AG04449 (cell line): ENCODE measurements at regions not wholly inside any gene's neighbourhood (a gene's known extent, or its start where the extent isn't known, plus 50 kb on each side); places are given as distances from the start of the nearest gene placed in this dataset.
"Not testable (repeated sequence)": the region's sequence is repeated elsewhere in the genome, so short reads cannot be mapped to it uniquely, and the experiment has no call there.

Experiments
- CTCF ChIA-PET: fragments of 350-600 bp; formaldehyde crosslinking; extraction: SDS; loops from one replicate; lab custom pipeline; 2021; ENCODE audit warnings: antibody characterized with exemption; lab: Yijun Ruan, JAX
- POLR2A ChIA-PET: fragments of 400-600, 350-600 bp; formaldehyde crosslinking; extraction: SDS; loops from one replicate; lab custom pipeline; 2020; ENCODE audit warnings: antibody characterized with exemption, inconsistent platforms; lab: Yijun Ruan, JAX
- DNase-seq: peaks from one replicate; pipeline ENCODE4 v3.0.0-alpha.2; 2010; ENCODE audit warnings: low read depth, low spot score
- H3K4me3 ChIP-seq: 2 replicates; pipeline ENCODE4 v1.5.1; 2011; ENCODE audit warnings: low read depth, mild to moderate bottlenecking, control low read depth, low read length
- CTCF ChIP-seq: IDR thresholded peaks from one replicate; pipeline ENCODE4 v1.5.1; 2011; ENCODE audit warnings: mild to moderate bottlenecking, moderate library complexity, low read length, control low read depth, inconsistent platforms; ENCODE audit not compliant: insufficient read depth; ENCODE audit errors: missing control alignments

DNA sequence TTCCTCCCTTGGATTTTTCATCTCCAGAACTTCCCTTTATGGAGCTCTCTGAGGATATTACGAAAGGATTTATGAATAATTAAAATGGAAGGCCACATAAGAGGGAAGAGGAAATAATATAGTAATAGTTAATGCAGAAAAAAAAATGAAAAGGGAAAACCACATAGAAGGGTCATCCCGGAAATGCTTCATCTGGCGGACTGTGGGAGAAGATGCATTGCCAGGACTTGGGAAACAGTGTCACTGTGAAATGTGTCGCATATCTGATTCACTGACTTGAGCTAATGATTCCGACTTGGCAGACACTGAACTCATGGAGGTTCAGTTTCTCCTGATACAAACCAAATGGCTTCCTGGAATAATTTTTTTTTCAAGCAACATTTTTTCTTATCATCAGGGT, 129.9 kb upstream of the RMP24 start:
- TF ChIP-seq CTCF = no peak
- CTCF ChIA-PET = no interaction called here

DNA sequence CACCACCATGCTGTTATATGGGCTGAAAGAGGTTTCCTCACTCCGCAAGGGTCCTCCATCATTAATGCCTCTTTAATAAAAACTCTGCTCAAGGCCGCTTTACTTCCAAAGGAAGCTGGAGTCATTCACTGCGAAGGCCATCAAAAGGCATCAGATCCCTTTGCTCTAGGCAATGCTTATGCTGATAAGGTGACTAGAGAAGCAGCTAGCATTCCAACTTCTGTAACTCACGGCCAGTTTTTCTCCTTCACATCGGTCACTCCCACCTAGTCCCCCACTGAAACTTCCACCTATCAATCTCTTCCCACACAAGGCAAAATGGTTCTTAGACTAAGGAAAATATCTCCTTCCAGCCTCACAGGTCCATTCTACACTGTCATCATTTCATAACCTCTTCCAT, 124.2 kb upstream of the RMP24 start:
- CTCF ChIA-PET, POLR2A ChIA-PET, H3K4me3 ChIP-seq, DNase-seq: not testable (repeated sequence)

More for the DNA sequence above, 129.9 kb upstream of the RMP24 start:
- H3K4me3 ChIP-seq = no peak overlapping the region
- no peak for DNase-seq
- POLR2A ChIA-PET = no interaction called here

DNA sequence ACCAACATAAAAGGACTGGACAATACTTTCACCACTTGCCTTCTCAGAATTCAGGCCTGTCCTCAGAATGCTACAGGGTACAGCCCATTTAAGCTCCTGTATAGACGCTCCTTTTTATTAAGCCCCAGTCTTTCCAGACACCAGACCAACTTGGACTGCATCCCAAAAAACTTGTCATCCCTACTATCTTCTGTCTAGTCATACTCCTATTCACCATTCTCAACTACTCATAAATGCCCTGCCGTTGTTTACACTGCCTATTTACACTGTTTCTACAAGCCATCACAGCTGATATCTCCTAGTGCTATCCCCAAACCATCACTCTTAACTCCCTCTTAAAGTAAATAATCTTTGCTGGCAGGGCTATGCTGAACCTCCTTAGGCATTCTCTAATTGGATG, 123.2 kb upstream of the RMP24 start:
- CTCF ChIA-PET, H3K4me3 ChIP-seq, DNase-seq, POLR2A ChIA-PET: not testable (repeated sequence)

DNA sequence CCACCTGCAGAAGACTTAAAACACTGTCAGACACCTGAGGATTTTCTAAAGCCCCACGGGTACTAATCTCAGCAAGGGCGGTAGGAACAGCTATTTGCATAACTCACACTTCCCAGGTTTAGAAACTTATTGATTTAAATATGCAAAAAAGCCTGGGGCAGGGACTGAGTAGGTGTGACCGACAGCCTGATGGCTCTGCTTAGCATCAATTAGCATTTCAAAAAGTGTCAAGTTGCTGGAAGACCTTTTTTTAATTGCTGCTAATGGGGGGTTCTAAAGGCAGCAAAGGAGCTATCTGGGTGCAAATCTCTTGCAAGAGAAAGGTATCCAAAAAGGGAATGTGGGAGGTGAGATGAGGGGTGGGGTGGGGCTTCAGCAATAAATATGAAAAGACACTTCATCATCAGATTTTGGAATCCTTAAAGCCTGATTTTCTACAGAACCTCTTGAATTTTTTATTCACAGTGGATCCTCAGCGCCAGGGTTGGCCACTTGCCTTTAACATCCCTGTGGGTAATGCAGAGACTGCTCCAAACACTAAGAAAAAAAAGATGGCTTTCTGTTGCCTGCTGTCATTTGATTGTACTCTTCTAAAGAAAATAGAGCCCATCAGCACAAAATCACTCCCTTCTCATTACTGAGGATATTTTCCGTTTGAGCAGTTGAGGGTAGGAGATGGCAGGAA, 121.1 kb upstream of the RMP24 start:
- H3K4me3 ChIP-seq = no peak overlapping the region
- no peak for TF ChIP-seq CTCF
- ChIA-PET POLR2A (no interaction called here), CTCF (no interaction called here)
- no peak for DNase-seq

- ChIA-PET CTCF (no interaction called here), POLR2A (no interaction called here)
- no peak for TF ChIP-seq CTCF
- DNase-seq = no peak
- H3K4me3 ChIP-seq = no peak overlapping the region
Observed at GRCh38 chr18:35852786-35853185, 119.7 kb upstream of the RMP24 start.

DNA sequence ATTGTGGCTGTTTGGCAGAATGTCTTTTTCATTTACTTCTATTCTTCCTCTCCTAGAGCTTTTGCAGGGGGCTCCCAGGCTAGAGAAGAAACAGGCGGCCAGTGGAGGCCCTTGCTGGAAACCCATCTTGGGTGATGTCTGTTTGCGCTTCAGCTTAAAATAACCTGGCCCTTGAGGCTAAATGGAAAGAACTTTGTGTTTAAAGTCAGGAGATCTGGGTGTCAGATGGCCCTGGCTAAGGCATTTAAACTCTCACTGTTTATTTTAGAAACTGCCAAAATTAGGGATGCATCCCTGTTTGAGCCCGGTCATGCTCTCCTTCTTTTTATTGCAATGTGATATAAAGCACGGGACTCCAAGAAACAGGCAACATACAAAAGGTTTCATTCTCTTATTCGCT, 118.4 kb upstream of the RMP24 start:
- TF ChIP-seq CTCF = no peak
- no peak for DNase-seq
- no peak overlapping the region for H3K4me3 ChIP-seq
- POLR2A ChIA-PET = no interaction called here
- CTCF ChIA-PET = no interaction called here

- no peak for DNase-seq
- TF ChIP-seq CTCF = no peak
- H3K4me3 ChIP-seq = no peak overlapping the region
- CTCF ChIA-PET = no interaction called here
- POLR2A ChIA-PET = no interaction called here
Observed at GRCh38 chr18:35856178-35856577, 116.3 kb upstream of the RMP24 start.

GRCh38 chr18:35856721-35857120, 115.8 kb upstream of the RMP24 start:
- DNase-seq, CTCF ChIA-PET, POLR2A ChIA-PET, H3K4me3 ChIP-seq: not testable (repeated sequence)

DNA sequence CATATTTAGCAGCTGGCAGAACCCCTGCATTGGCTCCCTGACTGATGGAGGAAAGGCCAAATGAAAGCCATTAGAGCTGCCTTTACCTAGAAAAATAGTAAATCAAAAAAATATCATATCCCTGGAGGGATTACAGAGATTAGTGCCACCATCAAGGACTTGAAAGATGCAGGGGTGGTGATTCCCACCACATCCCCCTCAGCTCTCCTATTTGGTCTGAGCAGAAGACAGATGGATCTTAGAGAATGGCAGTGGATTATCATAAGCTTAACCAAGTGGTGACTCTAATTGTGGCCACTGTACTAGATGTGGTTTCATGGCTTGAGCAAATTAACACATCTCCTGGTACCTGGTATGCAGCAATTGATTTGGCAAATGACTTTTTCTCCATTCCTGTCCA, 114.9 kb upstream of the RMP24 start:
- H3K4me3 ChIP-seq, POLR2A ChIA-PET, DNase-seq, CTCF ChIA-PET: not testable (repeated sequence)
